ENCODE measurements at regions not wholly inside any gene's neighbourhood (a gene's known extent, or its start where the extent isn't known, plus 50 kb on each side); places are given as distances from the start of the nearest gene placed in this dataset.

DNA sequence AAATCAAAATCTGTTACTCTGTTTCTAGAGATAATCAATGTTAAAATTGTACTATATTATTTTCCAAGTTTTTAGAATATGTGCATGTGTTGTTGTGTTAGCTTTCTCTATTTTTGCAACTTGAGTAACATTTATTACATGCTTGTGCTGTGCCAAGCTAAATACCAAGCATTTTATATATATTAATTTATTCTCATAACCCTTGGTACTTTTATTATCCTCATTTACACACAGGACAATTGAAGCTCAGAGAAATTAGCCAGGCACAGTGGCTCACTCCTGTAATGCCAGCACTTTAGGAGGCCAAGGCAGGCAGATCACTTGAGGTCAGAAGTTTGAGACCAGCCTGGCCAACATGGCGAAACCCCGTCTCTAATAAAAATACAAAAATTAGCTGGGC is 254.0 kb upstream of the DMRT1 start:
- TF ChIP-seq, protein P1, sequence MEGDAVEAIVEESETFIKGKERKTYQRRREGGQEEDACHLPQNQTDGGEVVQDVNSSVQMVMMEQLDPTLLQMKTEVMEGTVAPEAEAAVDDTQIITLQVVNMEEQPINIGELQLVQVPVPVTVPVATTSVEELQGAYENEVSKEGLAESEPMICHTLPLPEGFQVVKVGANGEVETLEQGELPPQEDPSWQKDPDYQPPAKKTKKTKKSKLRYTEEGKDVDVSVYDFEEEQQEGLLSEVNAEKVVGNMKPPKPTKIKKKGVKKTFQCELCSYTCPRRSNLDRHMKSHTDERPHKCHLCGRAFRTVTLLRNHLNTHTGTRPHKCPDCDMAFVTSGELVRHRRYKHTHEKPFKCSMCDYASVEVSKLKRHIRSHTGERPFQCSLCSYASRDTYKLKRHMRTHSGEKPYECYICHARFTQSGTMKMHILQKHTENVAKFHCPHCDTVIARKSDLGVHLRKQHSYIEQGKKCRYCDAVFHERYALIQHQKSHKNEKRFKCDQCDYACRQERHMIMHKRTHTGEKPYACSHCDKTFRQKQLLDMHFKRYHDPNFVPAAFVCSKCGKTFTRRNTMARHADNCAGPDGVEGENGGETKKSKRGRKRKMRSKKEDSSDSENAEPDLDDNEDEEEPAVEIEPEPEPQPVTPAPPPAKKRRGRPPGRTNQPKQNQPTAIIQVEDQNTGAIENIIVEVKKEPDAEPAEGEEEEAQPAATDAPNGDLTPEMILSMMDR (IDR thresholded peaks at IDR 0.05): no peak
- TF ChIP-seq POLR2AphosphoS5 (IDR thresholded peaks at IDR 0.05): no peak

All from prostate gland (tissue), 2 donors.